GM12865 (cell line): ENCODE measurements at regions not wholly inside any gene's neighbourhood (a gene's known extent, or its start where the extent isn't known, plus 50 kb on each side); places are given as distances from the start of the nearest gene placed in this dataset.
A peak's percentile ranks its signal among the peaks of the same experiment; 100 is the strongest.
"Not testable (repeated sequence)": the region's sequence is repeated elsewhere in the genome, so short reads cannot be mapped to it uniquely, and the experiment has no call there.

Source experiments
- DNase-seq: peaks from one replicate; pipeline ENCODE4 v3.0.0; 2010; ENCODE audit warnings: low read depth
- H3K4me3 ChIP-seq: 2 replicates; pipeline ENCODE4 v1.5.1; 2011; ENCODE audit warnings: mild to moderate bottlenecking, low read depth, low read length, control low read depth
- CTCF ChIP-seq: IDR thresholded peaks from 2 replicates; pipeline ENCODE4 v1.5.1; 2011; ENCODE audit warnings: low read length, control low read depth, low read depth, inconsistent platforms; ENCODE audit not compliant: insufficient read depth; ENCODE audit errors: missing control alignments

GRCh38 chr20:5482791-5483190 is 128.0 kb downstream of the GPCPD1 start:
- TF ChIP-seq CTCF = no peak
- no peak overlapping the region for H3K4me3 ChIP-seq
- DNase-seq = no peak

- no peak for DNase-seq
- H3K4me3 ChIP-seq = no peak overlapping the region
- no peak for TF ChIP-seq CTCF
Observed at GRCh38 chr20:5481872-5482271, 128.9 kb downstream of the GPCPD1 start.

GRCh38 chr20:5480824-5481600 is 129.8 kb downstream of the GPCPD1 start:
- TF ChIP-seq CTCF = no peak
- peak; percentile 68 for DNase-seq
- H3K4me3 ChIP-seq = no peak overlapping the region

- no peak for DNase-seq
Observed at GRCh38 chr20:5474646-5475550, 135.9 kb downstream of the GPCPD1 start.

GRCh38 chr20:5471866-5472265 is 138.9 kb downstream of the GPCPD1 start:
- DNase-seq, H3K4me3 ChIP-seq: not testable (repeated sequence)

More at GRCh38 chr20:5474646-5475550, 135.9 kb downstream of the GPCPD1 start:
- no peak overlapping the region for H3K4me3 ChIP-seq
- TF ChIP-seq CTCF = no peak

GRCh38 chr20:5471368-5471767 is 139.4 kb downstream of the GPCPD1 start:
- no peak for DNase-seq
- TF ChIP-seq CTCF = no peak
- no peak overlapping the region for H3K4me3 ChIP-seq

- no peak for TF ChIP-seq CTCF
- no peak for DNase-seq
Observed at GRCh38 chr20:5470943-5471342, 139.9 kb downstream of the GPCPD1 start.

More at GRCh38 chr20:5470943-5471342, 139.9 kb downstream of the GPCPD1 start:
- H3K4me3 ChIP-seq = no peak overlapping the region
